ENCODE measurements at regions not wholly inside any gene's neighbourhood (a gene's known extent, or its start where the extent isn't known, plus 50 kb on each side); places are given as distances from the start of the nearest gene placed in this dataset.

DNA sequence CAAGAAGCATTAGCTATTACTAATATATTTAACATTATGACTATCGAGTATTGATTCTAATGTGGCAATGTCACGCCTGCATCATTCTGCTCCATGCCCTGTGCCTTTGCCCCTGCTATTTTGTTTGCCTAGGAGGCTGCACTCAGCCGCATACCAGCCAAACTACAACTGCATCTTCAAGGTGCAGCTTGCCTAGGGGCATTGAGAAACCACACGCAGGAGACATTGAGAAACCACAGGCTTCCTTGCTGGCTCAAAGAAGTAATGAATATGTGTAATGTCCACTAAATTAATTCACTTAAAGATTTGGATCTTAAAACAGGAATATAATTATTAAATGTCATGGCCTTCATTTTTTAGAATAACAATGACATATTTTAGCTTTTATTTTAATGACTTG lies 683.6 kb upstream of the TENM3 start:
- Histone ChIP-seq H3K27me3 (ENCODE audit: insufficient read depth, low read length) (no peaks in the 10 kb centered on the region), H2AFZ (ENCODE audit: low read depth, low read length) (no peak overlapping the region), H3K4me1 (ENCODE audit: insufficient read depth, low read length) (peaks cover 4% of the 10 kb centered on the region), H3K9ac (ENCODE audit: low read length) (no peak overlapping the region), H4K20me1 (ENCODE audit: insufficient read depth, low read length) (no peaks in the 10 kb centered on the region), H3K4me3 (ENCODE audit: insufficient read depth, low read depth, low read length) (no peak overlapping the region), H3K4me2 (ENCODE audit: low read length) (no peak overlapping the region), H3K27ac (ENCODE audit: low read depth, low read length) (no peak overlapping the region), H3K36me3 (ENCODE audit: insufficient read depth, low read length) (no peaks in the 10 kb centered on the region), H3K9me3 (ENCODE audit: insufficient read depth, low read depth, low read length) (no peaks in the 10 kb centered on the region), H3K79me2 (ENCODE audit: insufficient read depth, low read length) (no peaks in the 10 kb centered on the region)
- TF ChIP-seq, protein P1, sequence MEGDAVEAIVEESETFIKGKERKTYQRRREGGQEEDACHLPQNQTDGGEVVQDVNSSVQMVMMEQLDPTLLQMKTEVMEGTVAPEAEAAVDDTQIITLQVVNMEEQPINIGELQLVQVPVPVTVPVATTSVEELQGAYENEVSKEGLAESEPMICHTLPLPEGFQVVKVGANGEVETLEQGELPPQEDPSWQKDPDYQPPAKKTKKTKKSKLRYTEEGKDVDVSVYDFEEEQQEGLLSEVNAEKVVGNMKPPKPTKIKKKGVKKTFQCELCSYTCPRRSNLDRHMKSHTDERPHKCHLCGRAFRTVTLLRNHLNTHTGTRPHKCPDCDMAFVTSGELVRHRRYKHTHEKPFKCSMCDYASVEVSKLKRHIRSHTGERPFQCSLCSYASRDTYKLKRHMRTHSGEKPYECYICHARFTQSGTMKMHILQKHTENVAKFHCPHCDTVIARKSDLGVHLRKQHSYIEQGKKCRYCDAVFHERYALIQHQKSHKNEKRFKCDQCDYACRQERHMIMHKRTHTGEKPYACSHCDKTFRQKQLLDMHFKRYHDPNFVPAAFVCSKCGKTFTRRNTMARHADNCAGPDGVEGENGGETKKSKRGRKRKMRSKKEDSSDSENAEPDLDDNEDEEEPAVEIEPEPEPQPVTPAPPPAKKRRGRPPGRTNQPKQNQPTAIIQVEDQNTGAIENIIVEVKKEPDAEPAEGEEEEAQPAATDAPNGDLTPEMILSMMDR (IDR thresholded peaks at IDR 0.05; ENCODE audit: insufficient read depth, low read depth, low read length) = no peak
- no peak for TF ChIP-seq EZH2 (IDR thresholded peaks at IDR 0.05; ENCODE audit: insufficient read depth, low read length)
- FAIRE-seq (no peak), DNase-seq (ENCODE audit: low read depth) (no peak)
- no peak overlapping the region for H3K4me3 Mint-ChIP-seq (ENCODE audit: unreplicated experiment)
- H3K4me1 Mint-ChIP-seq (ENCODE audit: low read depth, unreplicated experiment) = no peaks in the 10 kb centered on the region
- H3K36me3 Mint-ChIP-seq (ENCODE audit: low read depth, unreplicated experiment) = no peaks in the 10 kb centered on the region
- no peak overlapping the region for H3K27ac Mint-ChIP-seq (ENCODE audit: unreplicated experiment)
- H3K27me3 Mint-ChIP-seq (ENCODE audit: low read depth, unreplicated experiment) = no peaks in the 10 kb centered on the region
- H3K9me3 Mint-ChIP-seq (ENCODE audit: unreplicated experiment) = no peaks in the 10 kb centered on the region

DNA sequence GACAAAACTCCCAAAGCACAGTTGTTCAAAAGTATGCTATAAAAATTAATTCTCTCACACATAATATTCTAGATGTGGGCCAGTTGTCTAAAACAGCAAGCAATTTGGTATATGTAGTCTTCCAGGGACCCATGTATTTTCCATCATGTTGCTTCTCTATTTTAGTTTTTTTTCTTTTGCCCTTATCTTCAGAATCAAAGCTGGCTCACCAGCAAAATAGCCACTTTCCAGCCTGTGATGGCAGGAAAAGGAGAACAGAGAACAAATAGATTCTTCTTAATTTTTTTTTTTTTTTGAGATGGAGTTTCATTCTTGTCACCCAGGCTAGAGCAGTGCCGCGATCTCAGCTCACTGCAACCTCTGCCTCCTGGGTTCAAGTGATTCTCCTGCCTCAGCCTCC lies 680.8 kb upstream of the TENM3 start:
- Mint-ChIP-seq H3K36me3 (ENCODE audit: low read depth, unreplicated experiment) (no peaks in the 10 kb centered on the region), H3K27ac (ENCODE audit: unreplicated experiment) (no peak overlapping the region), H3K27me3 (ENCODE audit: low read depth, unreplicated experiment) (no peaks in the 10 kb centered on the region), H3K4me3 (ENCODE audit: unreplicated experiment) (no peak overlapping the region), H3K4me1 (ENCODE audit: low read depth, unreplicated experiment) (peaks cover 4% of the 10 kb centered on the region), H3K9me3 (ENCODE audit: unreplicated experiment) (no peaks in the 10 kb centered on the region)
- Histone ChIP-seq H3K27ac (ENCODE audit: low read depth, low read length) (no peak overlapping the region), H3K4me2 (ENCODE audit: low read length) (no peak overlapping the region), H4K20me1 (ENCODE audit: insufficient read depth, low read length) (no peaks in the 10 kb centered on the region), H3K4me3 (ENCODE audit: insufficient read depth, low read depth, low read length) (no peak overlapping the region), H3K9ac (ENCODE audit: low read length) (no peak overlapping the region), H3K79me2 (ENCODE audit: insufficient read depth, low read length) (no peaks in the 10 kb centered on the region), H3K27me3 (ENCODE audit: insufficient read depth, low read length) (no peaks in the 10 kb centered on the region), H3K36me3 (ENCODE audit: insufficient read depth, low read length) (no peaks in the 10 kb centered on the region), H2AFZ (ENCODE audit: low read depth, low read length) (no peak overlapping the region), H3K4me1 (ENCODE audit: insufficient read depth, low read length) (peaks cover 4% of the 10 kb centered on the region), H3K9me3 (ENCODE audit: insufficient read depth, low read depth, low read length) (no peaks in the 10 kb centered on the region)
- TF ChIP-seq EZH2 (IDR thresholded peaks at IDR 0.05; ENCODE audit: insufficient read depth, low read length) = no peak
- TF ChIP-seq, protein P1 (IDR thresholded peaks at IDR 0.05; ENCODE audit: insufficient read depth, low read depth, low read length) = no peak
- DNase-seq (ENCODE audit: low read depth) = no peak
- FAIRE-seq = no peak

DNA sequence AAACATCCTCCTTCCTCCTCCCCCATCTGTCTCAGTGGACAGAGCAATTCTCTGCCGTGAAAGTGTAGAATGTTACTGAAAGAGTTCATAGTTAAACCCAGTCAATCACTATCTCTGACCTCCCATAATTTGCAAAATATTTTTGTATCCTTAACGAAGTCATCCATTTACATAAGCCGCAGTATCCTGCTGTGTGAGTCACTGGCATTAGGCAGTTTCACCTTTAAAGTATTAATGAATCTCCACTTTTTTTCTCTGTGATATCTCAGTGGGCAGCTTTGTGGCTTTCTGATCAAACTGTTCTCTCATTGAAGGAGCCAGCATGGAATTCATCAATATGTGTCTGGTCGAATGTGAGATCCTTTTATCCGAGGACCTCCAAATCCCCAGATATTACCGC lies 678.6 kb upstream of the TENM3 start:
- DNase-seq (ENCODE audit: low read depth) = peak; percentile 77
- peak overlapping the region; percentile 0 for H2AFZ ChIP-seq (ENCODE audit: low read depth, low read length)
- H3K79me2 ChIP-seq (ENCODE audit: insufficient read depth, low read length) = no peaks in the 10 kb centered on the region
- peaks cover 4% of the 10 kb centered on the region for H3K4me1 Mint-ChIP-seq (ENCODE audit: low read depth, unreplicated experiment)
- no peak overlapping the region for H3K27ac ChIP-seq (ENCODE audit: low read depth, low read length)
- H3K36me3 Mint-ChIP-seq (ENCODE audit: low read depth, unreplicated experiment) = no peaks in the 10 kb centered on the region
- H3K9ac ChIP-seq (ENCODE audit: low read length) = no peak overlapping the region
- H3K9me3 Mint-ChIP-seq (ENCODE audit: unreplicated experiment) = peaks cover under 1% of the 10 kb centered on the region
- no peak overlapping the region for H3K4me3 Mint-ChIP-seq (ENCODE audit: unreplicated experiment)
- no peak for FAIRE-seq
- no peaks in the 10 kb centered on the region for H3K36me3 ChIP-seq (ENCODE audit: insufficient read depth, low read length)
- H3K27ac Mint-ChIP-seq (ENCODE audit: unreplicated experiment) = no peak overlapping the region
- H3K4me3 ChIP-seq (ENCODE audit: insufficient read depth, low read depth, low read length) = no peak overlapping the region
- H3K27me3 Mint-ChIP-seq (ENCODE audit: low read depth, unreplicated experiment) = no peaks in the 10 kb centered on the region
- H3K4me1 ChIP-seq (ENCODE audit: insufficient read depth, low read length) = peaks cover 4% of the 10 kb centered on the region
- H3K9me3 ChIP-seq (ENCODE audit: insufficient read depth, low read depth, low read length) = no peaks in the 10 kb centered on the region
- H3K4me2 ChIP-seq (ENCODE audit: low read length) = peak overlapping the region; percentile 43
- H3K27me3 ChIP-seq (ENCODE audit: insufficient read depth, low read length) = no peaks in the 10 kb centered on the region
- no peak for TF ChIP-seq EZH2 (IDR thresholded peaks at IDR 0.05; ENCODE audit: insufficient read depth, low read length)
- TF ChIP-seq, protein P1 (IDR thresholded peaks at IDR 0.05; ENCODE audit: insufficient read depth, low read depth, low read length) = no peak
- no peaks in the 10 kb centered on the region for H4K20me1 ChIP-seq (ENCODE audit: insufficient read depth, low read length)
